ENCODE measurements at regions not wholly inside any gene's neighbourhood (a gene's known extent, or its start where the extent isn't known, plus 50 kb on each side); places are given as distances from the start of the nearest gene placed in this dataset.

GRCh38 chr2:166637051-166637450 is 143.0 kb upstream of the SCN7A start:
- TF ChIP-seq CTCF (optimal IDR thresholded peaks at IDR 0.05 in 1 of 3, IDR thresholded peaks at IDR 0.05 in 1 of 3, conservative IDR thresholded peaks at IDR 0.05 in 1 of 3; ENCODE audit: extremely low read depth in 1 of 3, insufficient read depth in 2 of 3, low read length in 3 of 3) (no peak), EZH2 (IDR thresholded peaks at IDR 0.05; ENCODE audit: low read length) (no peak)
